HCT116 (cell line): ENCODE measurements at regions not wholly inside any gene's neighbourhood (a gene's known extent, or its start where the extent isn't known, plus 50 kb on each side); places are given as distances from the start of the nearest gene placed in this dataset.

Experiments used
- ATAC-seq: fragments of 200-7000 bp; cut with Tn5 transposase; 2 replicates; pipeline ENCODE4 v1.9.1; 2020; ENCODE audit warnings: mild to moderate bottlenecking, moderate library complexity
- BruUV-seq: library from RNA; stranded (reverse); fragments of 400-500 nt; replicated peaks from 2 replicates; lab custom pipeline; 2021; lab: Mats Ljungman, UMichigan
- CTCF ChIA-PET: fragments of 300-600 bp; sonication (Branson Sonifier 250); formaldehyde crosslinking; loops from one replicate; lab custom pipeline; 2021; ENCODE audit warnings: antibody characterized with exemption; lab: Charles Lee
- POLR2A ChIA-PET: fragments of 300-600, 350-600 bp; sonication (Branson Sonifier 250); formaldehyde crosslinking; loops from one replicate; lab custom pipeline; 2021; ENCODE audit warnings: antibody characterized with exemption; lab: Charles Lee
- RAD21 ChIA-PET, 2 experiments: fragments of 300-600 bp; sonication (Branson Sonifier 250); formaldehyde crosslinking; loops; one replicate each; lab custom pipeline; 2023; ENCODE audit warnings: low total read pairs in 2 of 2; ENCODE audit not compliant: uncharacterized antibody in 2 of 2, unreplicated experiment in 2 of 2, low non-redundant PET in 1 of 2; lab: Charles Lee
- DNase-seq: peaks from one replicate; pipeline ENCODE4 v3.0.0-alpha.2; 2010; ENCODE audit warnings: low read depth, low spot score
- H2AFZ ChIP-seq: fragments of 200-600 bp; shearing (Covaris generic), sonication (generic); 2 replicates; pipeline ENCODE4 v1.6.1; 2017; ENCODE audit warnings: low read depth, mixed run types, mixed read lengths, antibody characterized with exemption, low read length; ENCODE audit not compliant: poor library complexity, severe bottlenecking
- H3K27ac ChIP-seq: 2 replicates; pipeline ENCODE4 v1.5.1; 2012; ENCODE audit warnings: low read depth, low read length
- H3K27me3 ChIP-seq: fragments of 200-600 bp; sonication (generic); 2 replicates; pipeline ENCODE4 v1.6.1; 2016; ENCODE audit warnings: mixed run types, low read length, mixed read lengths; ENCODE audit not compliant: insufficient read depth
- H3K36me3 ChIP-seq, 2 experiments: fragments of 200-500 bp in 1 of 2; fragments of 200-600 bp in 1 of 2; sonication (Bioruptor generic) in 1 of 2; sonication (generic) in 1 of 2; 2 replicates each; pipeline versions ENCODE4 v1.5.1 to v1.6.1; 2014 to 2016; ENCODE audit warnings: low read length in 2 of 2, inconsistent platforms in 1 of 2, mixed read lengths in 1 of 2, mixed run types in 1 of 2; ENCODE audit not compliant: insufficient read depth in 2 of 2, control insufficient read depth in 1 of 2
- H3K4me1 ChIP-seq, 2 experiments: fragments of 200-600 bp in 1 of 2; sonication (generic) in 1 of 2; 2 replicates each; pipeline versions ENCODE4 v1.5.1 to v1.6.1; 2012 to 2017; ENCODE audit warnings: low read length in 2 of 2, inconsistent platforms in 1 of 2, mild to moderate bottlenecking in 1 of 2, mixed read lengths in 1 of 2, mixed run types in 1 of 2, moderate library complexity in 1 of 2; ENCODE audit not compliant: insufficient read depth in 2 of 2, control insufficient read depth in 1 of 2
- H3K4me2 ChIP-seq: fragments of 200-600 bp; sonication (generic); 2 replicates; pipeline ENCODE4 v1.6.1; 2017; ENCODE audit warnings: mixed run types, low read length, mixed read lengths
- H3K4me3 ChIP-seq, 2 experiments: fragments of 200-600 bp in 1 of 2; sonication (generic) in 1 of 2; replicated peaks in 1 of 2; 2 replicates each; pipeline ENCODE4 v1.5.1; 2011 to 2016; ENCODE audit warnings: low read length in 2 of 2, control low read depth in 1 of 2, low read depth in 1 of 2, mild to moderate bottlenecking in 1 of 2, mixed read lengths in 1 of 2, mixed run types in 1 of 2
- H3K79me2 ChIP-seq: fragments of 200-600 bp; sonication (generic); 2 replicates; pipeline ENCODE4 v1.6.1; 2017; ENCODE audit warnings: mild to moderate bottlenecking, mixed run types, low read length, moderate library complexity, mixed read lengths; ENCODE audit not compliant: insufficient read depth
- H3K9ac ChIP-seq: fragments of 200-600 bp; sonication (generic); 2 replicates; pipeline ENCODE4 v1.6.1; 2016; ENCODE audit warnings: low read length, mixed read lengths
- H3K9me2 ChIP-seq: fragments of 200-600 bp; sonication (generic), shearing (Covaris generic); 2 replicates; pipeline ENCODE4 v1.6.1; 2017; ENCODE audit warnings: mixed run types, mild to moderate bottlenecking, moderate library complexity; ENCODE audit not compliant: insufficient read depth
- H3K9me3 ChIP-seq, 2 experiments: fragments of 200-500 bp in 1 of 2; fragments of 200-600 bp in 1 of 2; sonication (Bioruptor generic) in 1 of 2; sonication (generic) in 1 of 2; 2 replicates each; pipeline ENCODE4 v1.6.1; 2014 to 2017; ENCODE audit warnings: low read length in 2 of 2, mixed read lengths in 2 of 2, inconsistent platforms in 1 of 2, low read depth in 1 of 2, mild to moderate bottlenecking in 1 of 2, mixed run types in 1 of 2, moderate library complexity in 1 of 2; ENCODE audit not compliant: control insufficient read depth in 1 of 2, insufficient read depth in 1 of 2
- H4K20me1 ChIP-seq: fragments of 200-600 bp; sonication (generic), shearing (Covaris generic); 2 replicates; pipeline ENCODE4 v1.6.1; 2017; ENCODE audit warnings: mixed run types, mild to moderate bottlenecking, moderate library complexity; ENCODE audit not compliant: insufficient read depth
- ATF3 ChIP-seq: IDR thresholded peaks from 2 replicates; pipeline ENCODE4 v1.6.1; 2012
- CBX3 ChIP-seq: IDR thresholded peaks from 2 replicates; pipeline ENCODE4 v1.6.1; 2012; ENCODE audit warnings: low read depth
- CEBPB ChIP-seq: IDR thresholded peaks from 2 replicates; pipeline ENCODE4 v1.6.1; 2012; ENCODE audit warnings: low read depth
- FOSL1 ChIP-seq: IDR thresholded peaks from 2 replicates; pipeline ENCODE4 v1.6.1; 2012; ENCODE audit warnings: low read depth
- POLR2A ChIP-seq: IDR thresholded peaks from 2 replicates; pipeline ENCODE4 v1.7.0; 2011; ENCODE audit warnings: borderline replicate concordance; ENCODE audit not compliant: insufficient read depth, insufficient read length; ENCODE audit errors: extremely low read depth
- POLR2AphosphoS5 ChIP-seq: IDR thresholded peaks from 2 replicates; pipeline ENCODE4 v1.6.1; 2011; ENCODE audit warnings: mild to moderate bottlenecking, low read depth, low read length, moderate library complexity
- SP1 ChIP-seq: IDR thresholded peaks from 2 replicates; pipeline ENCODE4 v1.6.1; 2012; ENCODE audit warnings: low read depth
- TCF7L2 ChIP-seq: IDR thresholded peaks from 2 replicates; pipeline ENCODE4 v1.7.0; 2011; ENCODE audit warnings: borderline replicate concordance, inconsistent platforms; ENCODE audit not compliant: insufficient read depth, insufficient read length; ENCODE audit errors: extremely low read depth
- ZBTB33 ChIP-seq: IDR thresholded peaks from 2 replicates; pipeline ENCODE4 v1.6.1; 2011; ENCODE audit warnings: mild to moderate bottlenecking, low read length, moderate library complexity; ENCODE audit not compliant: insufficient replicate concordance; ENCODE audit errors: extremely low read depth
- ZNF274 ChIP-seq: fragments of 200-500 bp; sonication (Bioruptor generic); IDR thresholded peaks from 2 replicates; pipeline ENCODE4 v1.6.1; 2014; ENCODE audit warnings: mild to moderate bottlenecking, low read depth, low read length, inconsistent platforms
- intact Hi-C: fragments of 100-400 bp; cut with micrococcal nuclease; formaldehyde crosslinking; loops from 2 replicates; pipeline ENCODE4 v1.10.0; 2022

GRCh38 chr4:138686106-138686835 is 329.3 kb upstream of the NOCT start:
- CTCF ChIA-PET, result interaction anchor here (2.1 kb wide), 1 partner anchor 185 kb away, joined by 5 read pairs; no protein-coding TSS in a partner anchor
- POLR2A ChIA-PET, result no interaction called here

GRCh38 chr4:138685316-138685715 is 330.3 kb upstream of the NOCT start:
- ATAC-seq, result no peak
- ChIA-PET POLR2A (no interaction called here), RAD21 (no interaction called here)

More at GRCh38 chr4:138686106-138686835, 329.3 kb upstream of the NOCT start:
- Histone ChIP-seq H3K9me3 (no peaks in the 10 kb centered on the region), H3K4me2 (no peak overlapping the region), H3K9me2 (no peaks in the 10 kb centered on the region), H3K79me2 (no peaks in the 10 kb centered on the region), H3K9ac (no peak overlapping the region), H3K4me1 (no peaks in the 10 kb centered on the region), H2AFZ (no peak overlapping the region), H4K20me1 (no peaks in the 10 kb centered on the region), H3K36me3 (no peaks in the 10 kb centered on the region), H3K27ac (no peak overlapping the region), H3K4me3 (no peak overlapping the region), H3K27me3 (no peaks in the 10 kb centered on the region)
- RAD21 ChIA-PET, result no interaction called here
- TF ChIP-seq FOSL1, result no peak
- TF ChIP-seq ATF3, result no peak
- TF ChIP-seq TCF7L2, result no peak
- TF ChIP-seq CBX3, result no peak
- intact Hi-C loops, result loop anchor here (10.0 kb wide), 1 partner anchor 1561 kb away; no protein-coding TSS in a partner anchor
- no TSS peak for BruUV-seq
- DNase-seq (no peak), ATAC-seq (no peak)

More at GRCh38 chr4:138685316-138685715, 330.3 kb upstream of the NOCT start:
- intact Hi-C loops, result loop anchor here (10.0 kb wide), 1 partner anchor 1561 kb away; no protein-coding TSS in a partner anchor
- no peak overlapping the region for H3K4me2 ChIP-seq
- no peak overlapping the region for H3K9ac ChIP-seq
- no peaks in the 10 kb centered on the region for H3K27me3 ChIP-seq
- H3K9me2 ChIP-seq, result no peaks in the 10 kb centered on the region
- no peak overlapping the region for H2AFZ ChIP-seq
- no peak overlapping the region for H3K4me3 ChIP-seq
- H3K36me3 ChIP-seq, result no peaks in the 10 kb centered on the region
- H3K79me2 ChIP-seq, result no peaks in the 10 kb centered on the region
- no peaks in the 10 kb centered on the region for H4K20me1 ChIP-seq
- CTCF ChIA-PET, result no interaction called here
- H3K9me3 ChIP-seq, result no peaks in the 10 kb centered on the region
- BruUV-seq, result no TSS peak
- no peak for DNase-seq
- H3K27ac ChIP-seq, result no peak overlapping the region
- TF ChIP-seq POLR2AphosphoS5 (no peak), SP1 (no peak), POLR2A (no peak), ZNF274 (no peak), ZBTB33 (no peak), CEBPB (no peak)
- H3K4me1 ChIP-seq, result no peaks in the 10 kb centered on the region
